Progenitor cell of endocrine pancreas (in vitro differentiated cells): ENCODE measurements at regions not wholly inside any gene's neighbourhood (a gene's known extent, or its start where the extent isn't known, plus 50 kb on each side); places are given as distances from the start of the nearest gene placed in this dataset.

Experiments used
- DNase-seq: peaks from one replicate; pipeline ENCODE4 v3.0.0; 2021; ENCODE audit warnings: low spot score; ENCODE audit not compliant: unreplicated experiment
- H3K27ac Mint-ChIP-seq: 2 replicates; pipeline ENCODE4 v1.8.0; 2021; ENCODE audit warnings: mild to moderate bottlenecking, moderate library complexity, mixed read lengths
- H3K27me3 Mint-ChIP-seq: 2 replicates; pipeline ENCODE4 v1.8.0; 2021; ENCODE audit warnings: mixed read lengths
- H3K36me3 Mint-ChIP-seq: 2 replicates; pipeline ENCODE4 v1.8.0; 2022; ENCODE audit warnings: mixed read lengths; ENCODE audit not compliant: insufficient read depth
- H3K4me1 Mint-ChIP-seq: 2 replicates; pipeline ENCODE4 v1.8.0; 2021; ENCODE audit warnings: low read depth, mixed read lengths
- H3K4me3 Mint-ChIP-seq: 2 replicates; pipeline ENCODE4 v1.8.0; 2021; ENCODE audit warnings: low read depth, mild to moderate bottlenecking, moderate library complexity, mixed read lengths
- H3K9me3 Mint-ChIP-seq: 2 replicates; pipeline ENCODE4 v1.8.0; 2021; ENCODE audit warnings: low read depth, mixed read lengths
- CTCF ChIP-seq: fragments of 200-600 bp; sonication (generic); IDR thresholded peaks from one replicate; pipeline ENCODE4 v1.5.0; 2021; ENCODE audit warnings: antibody characterized with exemption, mild to moderate bottlenecking; ENCODE audit not compliant: unreplicated experiment

- peaks cover 10% of the 10 kb centered on the region for H3K9me3 Mint-ChIP-seq
- H3K4me3 Mint-ChIP-seq: no peak overlapping the region
- no peak for TF ChIP-seq CTCF
- no peaks in the 10 kb centered on the region for H3K4me1 Mint-ChIP-seq
- H3K36me3 Mint-ChIP-seq: no peaks in the 10 kb centered on the region
- H3K27ac Mint-ChIP-seq: no peak overlapping the region
- DNase-seq: no peak
- H3K27me3 Mint-ChIP-seq: no peaks in the 10 kb centered on the region
These were observed 600.7 kb upstream of the ID2 start for GRCh38 chr2:8081130-8081529.

GRCh38 chr2:8082840-8083239 is 599.0 kb upstream of the ID2 start:
- H3K27me3 Mint-ChIP-seq: no peaks in the 10 kb centered on the region
- H3K9me3 Mint-ChIP-seq: peaks cover 4% of the 10 kb centered on the region
- TF ChIP-seq CTCF: no peak
- DNase-seq: no peak
- no peaks in the 10 kb centered on the region for H3K36me3 Mint-ChIP-seq
- no peak overlapping the region for H3K4me3 Mint-ChIP-seq
- H3K4me1 Mint-ChIP-seq: no peaks in the 10 kb centered on the region
- H3K27ac Mint-ChIP-seq: no peak overlapping the region

GRCh38 chr2:8086357-8086756 is 595.5 kb upstream of the ID2 start:
- Mint-ChIP-seq H3K27ac (no peak overlapping the region), H3K36me3 (no peaks in the 10 kb centered on the region), H3K4me1 (no peaks in the 10 kb centered on the region), H3K27me3 (no peaks in the 10 kb centered on the region), H3K4me3 (no peak overlapping the region), H3K9me3 (no peaks in the 10 kb centered on the region)
- DNase-seq: no peak
- no peak for TF ChIP-seq CTCF

GRCh38 chr2:8086796-8087479 is 594.9 kb upstream of the ID2 start:
- H3K9me3 Mint-ChIP-seq: no peaks in the 10 kb centered on the region
- H3K27ac Mint-ChIP-seq: no peak overlapping the region
- no peak overlapping the region for H3K4me3 Mint-ChIP-seq
- H3K4me1 Mint-ChIP-seq: no peaks in the 10 kb centered on the region
- no peaks in the 10 kb centered on the region for H3K27me3 Mint-ChIP-seq
- DNase-seq: no peak
- H3K36me3 Mint-ChIP-seq: no peaks in the 10 kb centered on the region
- TF ChIP-seq CTCF: no peak

GRCh38 chr2:8087480-8087840 is 594.4 kb upstream of the ID2 start:
- H3K27ac Mint-ChIP-seq: no peak overlapping the region
- no peaks in the 10 kb centered on the region for H3K36me3 Mint-ChIP-seq
- no peak overlapping the region for H3K4me3 Mint-ChIP-seq
- DNase-seq: no peak
- H3K9me3 Mint-ChIP-seq: no peaks in the 10 kb centered on the region
- TF ChIP-seq CTCF: no peak
- no peaks in the 10 kb centered on the region for H3K4me1 Mint-ChIP-seq
- H3K27me3 Mint-ChIP-seq: no peaks in the 10 kb centered on the region
